ENCODE measurements at regions not wholly inside any gene's neighbourhood (a gene's known extent, or its start where the extent isn't known, plus 50 kb on each side); places are given as distances from the start of the nearest gene placed in this dataset.

DNA sequence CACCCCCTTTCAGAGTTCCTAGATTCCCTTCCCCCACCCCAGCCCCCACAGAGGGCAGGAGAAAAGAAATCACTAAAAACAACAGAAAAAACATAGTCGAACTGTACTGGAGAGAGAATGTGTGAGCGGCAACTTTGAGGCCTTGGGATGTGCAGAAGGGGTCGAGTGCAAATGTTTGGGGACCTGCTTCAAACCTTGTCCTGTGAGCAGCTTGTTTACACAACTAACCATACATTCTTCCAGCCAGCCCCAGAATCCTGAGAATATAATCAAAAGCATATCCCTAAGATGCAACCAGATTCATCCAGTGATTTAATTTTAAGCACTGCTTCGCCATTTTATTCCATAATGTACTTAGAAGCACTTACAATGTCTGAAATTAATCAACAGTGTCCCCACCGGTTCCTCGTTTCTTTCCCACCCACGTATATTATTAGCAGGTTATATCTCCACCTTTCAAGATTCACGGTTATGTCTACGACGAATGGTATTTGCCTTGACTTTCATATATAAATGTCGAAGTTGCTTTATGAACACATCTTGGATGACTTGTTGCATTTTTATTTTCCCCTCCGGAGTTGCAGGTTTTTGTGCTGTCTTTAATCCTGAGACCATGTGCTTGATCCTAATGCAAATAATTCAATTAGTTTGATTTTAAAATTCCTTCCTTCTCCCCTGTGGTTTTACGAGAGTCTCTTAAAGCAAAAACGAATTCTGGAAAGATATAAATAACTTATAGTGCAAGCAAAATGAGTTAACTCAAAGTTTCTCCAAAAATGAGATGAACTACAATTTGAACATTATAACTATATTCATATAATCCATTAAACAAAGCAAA is 107.6 kb downstream of the ZIC5 start:
- FAIRE-seq (no peak), DNase-seq (ENCODE audit: low spot score in 2 of 2) (no peak)

DNA sequence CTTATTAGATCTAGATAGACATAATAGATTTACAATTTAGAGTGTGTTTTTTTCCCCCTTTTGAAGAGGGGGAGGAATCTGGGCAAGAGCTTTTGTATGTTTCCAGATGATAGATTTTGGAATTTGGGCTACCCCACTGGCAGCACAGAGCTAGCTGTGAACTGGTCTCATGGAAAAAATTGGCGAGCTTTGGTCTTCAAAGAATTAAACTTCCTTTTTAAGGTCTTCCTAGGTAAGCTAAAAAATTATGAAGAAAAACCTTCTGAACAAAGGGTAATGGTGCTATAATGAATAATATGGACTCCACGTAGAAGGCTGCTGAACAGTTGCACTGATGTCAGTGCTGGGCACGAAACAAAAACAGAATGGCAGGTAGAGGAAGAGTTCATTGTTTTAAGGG is 109.3 kb downstream of the ZIC5 start:
- FAIRE-seq = no peak
- no peak for DNase-seq (ENCODE audit: low spot score in 2 of 2)

DNA sequence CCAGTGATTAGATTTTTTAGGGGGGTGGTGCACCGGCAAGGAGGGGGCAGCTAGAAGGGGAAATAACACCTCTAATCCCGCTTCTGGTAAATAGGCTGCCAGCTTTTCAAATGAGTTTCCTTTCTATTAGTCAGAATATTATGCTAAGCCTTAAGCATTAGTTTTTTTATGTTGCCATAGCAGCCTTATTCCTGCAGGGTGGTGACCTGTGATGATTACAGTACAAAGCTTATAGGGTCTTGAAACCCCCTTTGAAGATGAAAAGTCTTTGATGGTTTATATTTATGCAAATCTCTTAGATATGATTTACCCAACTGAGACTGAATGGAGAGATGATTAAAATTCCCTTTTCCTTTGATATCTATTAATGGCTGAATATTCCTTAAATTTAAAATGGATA is 109.8 kb downstream of the ZIC5 start:
- FAIRE-seq = no peak
- no peak for DNase-seq (ENCODE audit: low spot score in 2 of 2)

GRCh38 chr13:99860745-99861144 is 110.8 kb downstream of the ZIC5 start:
- FAIRE-seq = no peak
- no peak for DNase-seq (ENCODE audit: low spot score in 2 of 2)

DNA sequence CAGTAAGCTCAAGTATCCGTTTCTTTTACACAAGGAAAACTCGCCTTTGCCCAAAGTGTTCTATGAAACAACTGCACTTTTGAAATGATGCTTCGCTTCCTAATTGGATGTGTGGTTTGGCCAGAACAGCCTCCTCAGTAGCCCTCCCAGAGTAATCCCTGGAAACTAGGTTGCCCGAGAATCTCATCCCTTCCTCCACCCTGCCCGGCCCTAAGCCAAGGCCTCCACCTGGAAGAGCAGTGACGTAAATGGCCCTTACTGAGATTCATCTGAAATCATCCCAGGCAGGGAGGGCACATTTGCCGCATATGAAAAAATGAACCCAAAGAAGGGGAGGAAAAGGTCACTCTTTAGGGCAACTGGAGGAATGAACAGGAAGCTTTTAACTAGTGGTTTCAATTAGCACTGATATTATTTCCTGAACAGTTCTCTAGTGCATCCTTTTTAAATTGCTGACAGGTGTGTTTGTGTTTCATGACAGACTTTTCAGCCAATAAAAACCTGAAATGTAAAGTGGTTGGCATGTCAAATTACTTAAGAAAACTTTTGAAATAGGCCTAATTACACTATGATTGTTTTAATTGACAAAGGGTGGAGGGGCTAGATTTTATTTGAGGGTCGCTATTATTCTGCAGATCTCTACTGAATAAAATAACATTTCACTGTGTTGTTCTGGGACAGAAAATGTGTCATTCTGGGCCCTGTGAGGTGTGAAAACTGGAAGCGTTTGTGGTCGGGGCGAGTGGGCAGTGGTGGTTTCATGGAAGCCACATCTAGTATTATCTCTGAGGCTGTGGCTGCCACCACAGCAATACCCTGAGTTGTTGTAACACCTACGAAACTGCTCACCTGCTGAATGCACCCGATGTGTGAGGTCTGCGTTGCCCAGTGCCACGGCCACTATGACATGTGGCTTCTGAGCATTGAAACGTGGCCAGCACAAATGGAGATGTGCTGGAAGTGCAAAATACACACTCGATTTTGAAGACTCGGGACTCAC is 112.1 kb downstream of the ZIC5 start:
- FAIRE-seq = no peak
- DNase-seq (ENCODE audit: low spot score in 2 of 2) = no peak

GRCh38 chr13:99857738-99858137 is 113.8 kb downstream of the ZIC5 start:
- FAIRE-seq = no peak
- no peak for DNase-seq (ENCODE audit: low spot score in 2 of 2)

DNA sequence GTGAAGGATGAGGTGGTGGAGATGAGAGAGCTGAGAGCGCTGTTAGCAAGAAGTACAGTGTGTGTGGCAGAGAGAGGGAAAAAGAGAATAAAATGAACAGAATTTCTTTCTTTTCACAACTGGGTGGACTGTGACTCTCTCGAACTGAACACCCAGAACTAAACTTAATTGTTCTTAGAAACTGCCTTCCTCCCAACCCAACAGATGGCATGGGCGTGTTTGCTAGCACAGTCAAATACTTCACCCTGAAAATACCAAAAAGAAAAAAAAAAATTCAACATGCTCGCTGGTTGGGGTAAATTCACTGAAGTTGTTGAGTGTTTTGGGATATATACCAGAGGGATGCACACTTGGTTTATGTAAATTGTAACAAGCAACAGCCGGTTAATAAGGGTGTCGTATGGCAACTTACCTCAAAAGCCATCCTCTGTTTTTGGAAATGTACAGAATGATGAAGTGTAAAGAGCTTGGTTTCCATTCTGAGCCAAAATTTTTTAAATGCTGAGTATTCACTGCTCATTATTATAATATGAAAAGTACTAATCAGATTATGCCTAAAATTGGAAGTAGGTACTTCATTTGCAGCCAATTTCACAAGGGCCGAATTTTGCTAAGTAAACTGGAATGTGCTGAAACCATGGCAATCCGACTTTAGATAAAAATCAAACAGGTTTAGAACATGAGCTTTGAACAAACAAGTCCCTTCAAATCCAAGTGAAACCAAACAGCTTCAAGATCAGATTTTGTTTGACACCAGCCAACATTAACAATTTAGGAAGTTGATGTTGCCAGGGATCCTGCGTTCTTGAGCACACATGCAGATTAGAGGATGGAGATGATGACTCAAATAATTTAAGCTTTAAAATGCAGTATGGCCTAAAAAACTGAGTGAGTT is 115.8 kb downstream of the ZIC5 start:
- DNase-seq (ENCODE audit: low spot score in 2 of 2) (no peak), FAIRE-seq (no peak)

DNA sequence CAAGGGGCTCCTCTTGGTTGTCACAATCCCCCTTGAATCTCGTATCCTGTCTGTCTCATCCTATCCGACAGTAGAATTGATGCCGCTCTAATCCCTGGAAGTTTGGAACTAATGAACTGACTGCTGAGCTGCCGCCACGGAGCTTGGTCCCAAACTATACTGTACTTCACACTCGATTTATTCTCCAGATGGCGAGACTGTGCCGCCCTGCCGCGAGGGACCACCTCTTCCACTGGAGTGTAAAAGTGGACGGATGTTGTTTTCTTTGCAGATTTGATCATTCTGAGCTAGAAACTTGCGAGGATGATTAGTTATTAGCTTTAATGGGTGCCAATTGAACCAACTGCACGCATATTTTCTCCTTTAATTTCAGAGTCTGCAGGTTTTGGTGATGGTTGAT is 117.2 kb downstream of the ZIC5 start:
- DNase-seq (ENCODE audit: low spot score in 2 of 2) (no peak), FAIRE-seq (no peak)

GRCh38 chr13:99847318-99847750 is 124.2 kb downstream of the ZIC5 start:
- DNase-seq (ENCODE audit: low spot score in 2 of 2) (no peak), FAIRE-seq (no peak)

- no peak for DNase-seq (ENCODE audit: low spot score in 2 of 2)
These were observed 126.2 kb downstream of the ZIC5 start for GRCh38 chr13:99845161-99845874.

GRCh38 chr13:99844421-99844820 is 127.1 kb downstream of the ZIC5 start:
- DNase-seq (ENCODE audit: low spot score in 2 of 2) = no peak

More at GRCh38 chr13:99845161-99845874, 126.2 kb downstream of the ZIC5 start:
- FAIRE-seq = no peak

DNA sequence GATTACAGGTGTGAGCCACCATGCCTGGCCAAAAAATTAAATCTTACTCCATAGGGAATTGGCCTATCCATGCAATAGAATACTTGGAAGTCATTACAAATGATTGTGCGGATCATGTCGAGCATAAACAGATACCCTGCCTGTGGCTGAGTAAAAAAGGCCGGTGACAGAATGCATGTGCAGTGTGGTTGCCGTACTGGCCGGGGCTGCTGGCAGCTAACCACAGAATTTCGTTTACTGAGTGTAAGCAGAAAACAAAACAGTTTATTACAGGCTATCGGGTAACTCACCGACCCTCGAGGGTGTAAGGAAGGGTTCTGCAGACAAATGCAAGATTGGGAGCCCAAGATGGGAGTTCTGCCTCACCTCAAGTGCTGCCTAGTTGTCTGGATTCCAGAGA is 127.7 kb downstream of the ZIC5 start:
- FAIRE-seq = no peak
- no peak for DNase-seq (ENCODE audit: low spot score in 2 of 2)

More at GRCh38 chr13:99844421-99844820, 127.1 kb downstream of the ZIC5 start:
- no peak for FAIRE-seq

DNA sequence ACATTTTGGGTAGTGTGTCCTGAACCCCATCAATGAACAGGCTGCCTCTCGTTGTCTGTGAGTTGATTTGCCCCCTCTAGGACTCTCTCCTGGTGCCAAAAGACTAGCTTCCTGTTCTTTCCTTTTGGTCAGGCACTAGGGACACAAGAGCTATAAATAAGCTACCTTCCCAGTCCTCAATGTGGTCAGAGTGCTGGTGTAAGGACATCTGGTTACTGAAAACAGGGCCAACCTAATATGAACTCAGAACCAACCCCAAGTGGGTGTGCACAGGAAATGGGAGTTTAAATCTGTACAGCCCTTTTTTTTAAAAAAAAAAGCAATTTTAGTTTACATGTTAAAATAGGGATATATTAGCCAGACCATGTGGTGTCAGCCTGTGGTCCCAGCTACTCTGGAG is 129.2 kb downstream of the ZIC5 start:
- DNase-seq (ENCODE audit: low spot score in 2 of 2) = no peak
- no peak for FAIRE-seq

- DNase-seq (ENCODE audit: low spot score in 2 of 2) (no peak), FAIRE-seq (no peak)
These were observed 135.3 kb downstream of the ZIC5 start for GRCh38 chr13:99836291-99836690.

DNA sequence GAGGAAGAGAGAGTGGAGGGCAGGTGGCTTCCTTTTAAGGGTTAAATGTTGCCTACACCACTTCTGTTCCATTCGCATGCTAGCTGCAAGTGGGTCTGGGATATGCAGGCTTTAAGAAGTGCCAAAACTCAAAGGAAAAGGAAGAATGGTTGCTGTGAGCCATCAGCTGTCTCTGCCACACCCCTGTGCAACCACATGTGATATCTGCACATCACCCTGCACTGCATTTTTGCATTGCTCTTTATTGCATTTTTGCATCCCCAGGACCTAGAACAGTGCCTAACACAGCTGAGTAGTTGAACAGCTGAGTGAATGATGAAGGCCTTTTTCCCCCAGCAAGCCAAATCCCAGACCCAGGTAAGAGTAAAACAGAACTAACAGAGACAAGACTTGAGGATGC is 136.1 kb downstream of the ZIC5 start:
- no peak for DNase-seq (ENCODE audit: low spot score in 2 of 2)
- FAIRE-seq = no peak

DNA sequence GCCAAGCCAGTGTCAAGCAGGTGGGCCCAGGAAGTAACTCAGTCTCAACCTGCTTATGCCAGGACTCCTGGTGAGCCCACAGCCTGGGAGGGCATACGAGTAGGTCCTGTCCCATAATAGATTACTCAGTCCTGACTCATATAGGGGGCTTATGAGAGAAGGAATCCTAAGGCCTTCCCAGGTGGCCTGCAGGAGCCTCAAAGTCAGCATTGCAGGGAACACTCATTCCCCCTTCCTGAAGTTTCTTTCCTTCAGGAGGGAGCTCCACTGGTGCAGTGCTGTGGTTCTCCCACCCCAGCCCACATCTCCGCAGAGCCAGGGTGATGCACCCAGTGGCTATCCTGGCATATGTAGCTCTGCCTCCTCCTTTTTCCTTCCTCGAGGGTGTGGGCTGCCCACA is 137.3 kb downstream of the ZIC5 start:
- DNase-seq (ENCODE audit: low spot score in 2 of 2) = no peak
- FAIRE-seq = no peak

DNA sequence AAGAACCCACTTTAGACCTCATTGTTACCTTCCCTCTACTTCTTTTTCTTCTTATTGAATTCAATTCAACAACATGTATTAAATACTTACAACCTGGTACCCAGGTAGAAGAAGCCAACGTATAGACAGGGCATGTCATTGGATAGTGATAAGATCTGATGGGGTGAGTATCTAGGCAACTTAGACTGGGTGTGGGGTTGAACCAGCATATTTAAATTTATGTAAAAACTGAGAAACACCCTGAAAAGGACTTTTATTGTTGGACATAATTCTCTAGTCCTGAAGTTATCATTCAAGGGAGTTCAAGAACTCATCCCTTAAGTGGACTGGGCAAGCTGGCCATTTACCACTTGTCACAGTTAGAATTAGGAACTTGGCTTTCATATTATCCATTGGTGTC is 139.2 kb downstream of the ZIC5 start:
- DNase-seq (ENCODE audit: low spot score in 2 of 2) (no peak), FAIRE-seq (no peak)

DNA sequence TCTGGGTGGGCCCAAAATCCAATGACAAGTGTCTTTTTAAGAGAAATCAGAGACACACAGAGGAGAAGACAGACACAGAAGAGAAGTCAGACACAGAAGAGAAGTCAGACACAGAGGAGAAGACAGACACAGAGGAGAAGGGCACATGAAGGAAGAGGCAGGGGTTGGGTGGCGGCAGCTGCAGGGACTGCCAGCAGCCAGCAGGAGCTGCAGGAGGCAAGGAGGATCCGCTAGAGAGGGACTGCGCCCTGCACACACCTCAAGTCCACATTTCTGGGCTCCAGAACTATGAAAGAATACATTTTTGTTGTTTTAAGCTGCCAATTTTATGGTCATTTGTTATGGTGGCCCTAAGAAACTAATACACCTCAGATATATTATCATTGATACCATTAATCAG is 140.6 kb downstream of the ZIC5 start:
- DNase-seq (ENCODE audit: low spot score in 2 of 2) (no peak), FAIRE-seq (no peak)

DNA sequence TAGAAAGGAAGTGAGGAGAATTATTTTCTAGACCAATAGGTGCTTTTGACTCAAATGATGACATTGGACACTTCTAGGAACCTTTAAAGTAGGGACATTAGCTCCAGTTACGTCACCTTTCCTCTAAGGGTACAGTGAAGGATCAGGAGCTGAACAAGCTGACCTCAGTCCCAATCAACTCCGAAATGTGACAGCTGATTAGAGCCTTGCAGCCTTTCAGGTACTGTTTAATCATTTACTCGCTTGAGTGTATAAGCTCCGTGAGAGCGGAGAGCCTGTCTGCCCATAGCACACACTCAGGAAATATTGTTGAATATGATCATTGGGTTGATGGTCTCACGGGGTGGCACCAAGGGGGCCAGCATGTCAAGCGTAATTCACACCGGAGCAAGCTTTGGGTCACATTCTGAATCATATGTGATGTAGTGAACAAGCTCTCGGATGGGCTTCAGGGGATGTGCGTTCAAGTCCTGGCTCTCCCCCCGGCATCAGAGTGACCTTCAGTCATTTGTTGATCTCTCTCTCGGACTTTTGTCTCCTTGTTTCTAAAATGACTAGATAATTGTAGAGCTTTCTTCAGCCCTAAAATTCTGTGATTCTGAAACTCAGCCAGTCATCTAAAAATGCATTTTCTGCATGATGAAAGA is 141.9 kb downstream of the ZIC5 start:
- no peak for FAIRE-seq
- DNase-seq (ENCODE audit: low spot score in 2 of 2) = no peak
